HepG2 (cell line): ENCODE measurements at regions not wholly inside any gene's neighbourhood (a gene's known extent, or its start where the extent isn't known, plus 50 kb on each side); places are given as distances from the start of the nearest gene placed in this dataset.

ENCODE experiments used
- ATAC-seq: fragments of 200-7000 bp; cut with Tn5 transposase; 3 replicates; pipeline ENCODE4 v1.9.1; 2020; ENCODE audit warnings: mild to moderate bottlenecking, moderate library complexity
- BruUV-seq: library from RNA; stranded (reverse); fragments of 400-500 nt; replicated peaks from 2 replicates; lab custom pipeline; 2021; lab: Mats Ljungman, UMichigan
- CTCF ChIA-PET: fragments of 300-600 bp; formaldehyde crosslinking; extraction: SDS; loops from one replicate; lab custom pipeline; 2021; ENCODE audit warnings: low total read pairs, inconsistent platforms, low intra/inter-chr PET ratio; lab: Yijun Ruan, JAX
- POLR2A ChIA-PET: fragments of 350-600 bp; sonication (Branson Sonifier 250); formaldehyde crosslinking; loops from one replicate; lab custom pipeline; 2020; ENCODE audit warnings: antibody characterized with exemption, inconsistent platforms; lab: Yijun Ruan, JAX
- DNase-seq: peaks from one replicate; pipeline ENCODE4 v3.0.0-alpha.2; 2015; ENCODE audit warnings: low spot score
- FAIRE-seq: peaks from 3 replicates; lab custom pipeline; 2011; peaks lifted over from hg19 to GRCh38; lab: Jason Lieb, UNC
- H2AFZ ChIP-seq: one replicate; pipeline ENCODE4 v1.6.1; 2011; ENCODE audit warnings: low read length, inconsistent platforms
- H3K27ac ChIP-seq: fragments of 300-600 bp; 3 replicates; pipeline ENCODE4 v1.8.0; 2011; ENCODE audit warnings: mixed run types, mild to moderate bottlenecking, mixed read lengths, low read length, inconsistent platforms; ENCODE audit not compliant: insufficient read depth; ENCODE audit errors: extremely low read length
- H3K27me3 ChIP-seq, 2 experiments: fragments of 200-600 bp in 1 of 2; 2 replicates in 1 of 2; 3 replicates in 1 of 2; pipeline versions ENCODE4 v1.6.0 to v1.8.0; 2011; ENCODE audit warnings: low read length in 2 of 2, mild to moderate bottlenecking in 2 of 2, moderate library complexity in 2 of 2, inconsistent platforms in 1 of 2; ENCODE audit not compliant: insufficient read depth in 2 of 2, control insufficient read depth in 1 of 2
- H3K36me3 ChIP-seq, 2 experiments: fragments of 200-600 bp in 1 of 2; replicated peaks in 1 of 2; 2 replicates in 1 of 2; 3 replicates in 1 of 2; pipeline versions ENCODE4 v1.5.1 to v1.8.0; 2011; ENCODE audit warnings: low read length in 2 of 2, inconsistent platforms in 1 of 2; ENCODE audit not compliant: insufficient read depth in 2 of 2, control insufficient read depth in 1 of 2
- H3K4me1 ChIP-seq: 2 replicates; pipeline ENCODE4 v1.5.1; 2012; ENCODE audit warnings: low read length, inconsistent platforms; ENCODE audit not compliant: insufficient read depth
- H3K4me2 ChIP-seq: 2 replicates; pipeline ENCODE4 v1.6.0; 2011; ENCODE audit warnings: low read depth, low read length, inconsistent platforms
- H3K4me3 ChIP-seq, 3 experiments: fragments of 200-600 bp in 1 of 3; sonication (generic), shearing (Covaris generic) in 1 of 3; replicated peaks in 1 of 3; 2 replicates each; pipeline ENCODE4 v1.5.1; 2011 to 2016; ENCODE audit warnings: low read length in 3 of 3, inconsistent platforms in 2 of 3, low read depth in 2 of 3, mild to moderate bottlenecking in 2 of 3, control low read depth in 1 of 3, mixed read lengths in 1 of 3; ENCODE audit not compliant: insufficient read depth in 1 of 3
- H3K79me2 ChIP-seq: one replicate; pipeline ENCODE4 v1.6.1; 2011; ENCODE audit warnings: low read length, inconsistent platforms; ENCODE audit not compliant: insufficient read depth
- H3K9ac ChIP-seq: 2 replicates; pipeline ENCODE4 v1.6.0; 2011; ENCODE audit warnings: mild to moderate bottlenecking, low read depth, low read length, inconsistent platforms; ENCODE audit not compliant: insufficient read depth
- H3K9me3 ChIP-seq: 2 replicates; pipeline ENCODE4 v1.5.1; 2012; ENCODE audit warnings: mild to moderate bottlenecking, low read length
- H4K20me1 ChIP-seq: 2 replicates; pipeline ENCODE4 v1.6.0; 2011; ENCODE audit warnings: inconsistent platforms, mild to moderate bottlenecking, low read length, moderate library complexity; ENCODE audit not compliant: insufficient read depth
- HOXA5 ChIP-seq: sonication (generic); formaldehyde crosslinking; IDR thresholded peaks from 2 replicates; pipeline ENCODE4 v1.4.0; 2020; ENCODE audit warnings: missing genetic modification reagents
- PBX2 ChIP-seq: IDR thresholded peaks from 2 replicates; pipeline ENCODE4 v1.6.1; 2016; ENCODE audit warnings: control low read depth
- STAG1 ChIP-seq: sonication (generic); formaldehyde crosslinking; IDR thresholded peaks from 2 replicates; pipeline ENCODE4 v1.4.0; 2020; ENCODE audit warnings: missing genetic modification reagents
- STAT6 ChIP-seq: sonication (generic); formaldehyde crosslinking; IDR thresholded peaks from 2 replicates; pipeline ENCODE4 v1.4.0; 2020; ENCODE audit warnings: missing genetic modification reagents, mild to moderate bottlenecking, borderline replicate concordance
- THAP7 ChIP-seq: sonication (generic); formaldehyde crosslinking; IDR thresholded peaks from 2 replicates; pipeline ENCODE4 v1.8.1; 2023; ENCODE audit warnings: mild to moderate bottlenecking, missing genetic modification reagents
- ZNF33B ChIP-seq: sonication (generic); formaldehyde crosslinking; IDR thresholded peaks from 2 replicates; pipeline ENCODE4 v1.5.1; 2020; ENCODE audit warnings: mild to moderate bottlenecking, missing genetic modification reagents
- WGBS: methylation state at CpG from one replicate; pipeline ENCODE4 v1.1.6; 2017; ENCODE audit warnings: low lambda C conversion rate; 5-methylcytosine and 5-hydroxymethylcytosine counted together
- in situ Hi-C: cut with HindIII; loops from 2 replicates; pipeline ENCODE4 v1.10.0; 2017; ENCODE audit warnings: low pct_unique_long_range_greater_than_20kb; ENCODE audit not compliant: extremely low pct_ligation_motif_present
- intact Hi-C: fragments of 100-400 bp; cut with micrococcal nuclease; formaldehyde crosslinking; loops from one replicate; pipeline ENCODE4 v1.10.0; 2022; ENCODE audit not compliant: unreplicated experiment

- H3K27ac ChIP-seq, result no peak overlapping the region
- FAIRE-seq (peak; percentile 44), ATAC-seq (peak; percentile 48; the same call in 1 of the 3 replicates), DNase-seq (peak; percentile 19)
- no peaks in the 10 kb centered on the region; a peak in 1 of 5 replicates for H3K27me3 ChIP-seq
- 31% methylated on average over 3 of the region's 6 CpGs for WGBS
- intact Hi-C loops (no loop called here), in situ Hi-C loops (no loop called here)
- no peak overlapping the region for H2AFZ ChIP-seq
- no TSS peak for BruUV-seq
- no peak overlapping the region for H3K4me3 ChIP-seq
- ChIA-PET CTCF (no interaction called here), POLR2A (no interaction called here)
- no peaks in the 10 kb centered on the region for H3K79me2 ChIP-seq
- H3K9ac ChIP-seq, result no peak overlapping the region
- no peaks in the 10 kb centered on the region for H3K36me3 ChIP-seq
- H3K4me1 ChIP-seq, result peaks cover 62% of the 10 kb centered on the region
- H3K4me2 ChIP-seq, result no peak overlapping the region
- H3K9me3 ChIP-seq, result no peaks in the 10 kb centered on the region
- TF ChIP-seq STAG1 (CRISPR knock-in tag) (0 out of 2 replicates have a peak, but pooled peaks have one; percentile 3), STAT6 (CRISPR knock-in tag) (no peak), PBX2 (CRISPR knock-in tag) (0 out of 2 replicates have a peak, but pooled peaks have one; percentile 18), THAP7 (CRISPR knock-in tag) (no peak), HOXA5 (CRISPR knock-in tag) (peak; percentile 74; the same call in 1 of the 2 replicates), ZNF33B (no peak)
- TF ChIP-seq, all 625 proteins: peak for 3
- no peaks in the 10 kb centered on the region for H4K20me1 ChIP-seq
Observed at GRCh38 chr21:34020005-34020847, 53.2 kb upstream of the MRPS6 start.
